ENCODE measurements at regions not wholly inside any gene's neighbourhood (a gene's known extent, or its start where the extent isn't known, plus 50 kb on each side); places are given as distances from the start of the nearest gene placed in this dataset.

GRCh38 chr5:163635631-163636030 is 130.2 kb downstream of the MAT2B start:
- WGBS (ENCODE audit: insufficient coverage, low coverage, low lambda C conversion rate, missing lambda C conversion rate), result 45% methylated on average over 2 of the region's 2 CpGs
- H3K36me3 ChIP-seq, result no peaks in the 10 kb centered on the region
- no peaks in the 10 kb centered on the region for H3K4me1 ChIP-seq
- H3K4me3 ChIP-seq, result no peak overlapping the region
- DNase-seq (no peak), ATAC-seq (no peak)
- no peak for TF ChIP-seq CTCF (IDR thresholded peaks at IDR 0.05)
- no peak for TF ChIP-seq POLR2A (IDR thresholded peaks at IDR 0.05)
- H3K27me3 ChIP-seq, result no peaks in the 10 kb centered on the region
- H3K9me3 ChIP-seq, result no peaks in the 10 kb centered on the region
- H3K27ac ChIP-seq, result no peak overlapping the region
- intact Hi-C loops (cut with DNase I), result no loop called here

- Histone ChIP-seq H3K27me3 (no peaks in the 10 kb centered on the region), H3K4me1 (no peaks in the 10 kb centered on the region), H3K9me3 (no peaks in the 10 kb centered on the region), H3K36me3 (no peaks in the 10 kb centered on the region), H3K27ac (no peak overlapping the region), H3K4me3 (no peak overlapping the region)
- TF ChIP-seq POLR2A (IDR thresholded peaks at IDR 0.05) (no peak), CTCF (IDR thresholded peaks at IDR 0.05) (no peak)
- WGBS (ENCODE audit: insufficient coverage, low coverage, low lambda C conversion rate, missing lambda C conversion rate), result 28% methylated on average over 4 of the region's 4 CpGs
- ATAC-seq (no peak), DNase-seq (no peak)
- intact Hi-C loops (cut with DNase I), result no loop called here
These were observed 137.5 kb downstream of the MAT2B start for GRCh38 chr5:163642904-163643303.

- no peak overlapping the region for H3K4me3 ChIP-seq
- H3K9me3 ChIP-seq, result no peaks in the 10 kb centered on the region
- ATAC-seq (no peak), DNase-seq (no peak)
- no peaks in the 10 kb centered on the region for H3K36me3 ChIP-seq
- TF ChIP-seq POLR2A (IDR thresholded peaks at IDR 0.05) (no peak), CTCF (IDR thresholded peaks at IDR 0.05) (no peak)
- 40% methylated on average over 5 of the region's 5 CpGs for WGBS (ENCODE audit: insufficient coverage, low coverage, low lambda C conversion rate, missing lambda C conversion rate)
- H3K27me3 ChIP-seq, result no peaks in the 10 kb centered on the region
- no peak overlapping the region for H3K27ac ChIP-seq
- intact Hi-C loops (cut with DNase I), result no loop called here
- no peaks in the 10 kb centered on the region for H3K4me1 ChIP-seq
These were observed 140.3 kb downstream of the MAT2B start for GRCh38 chr5:163645421-163646416.

- H3K9me3 ChIP-seq, result peaks cover 0 to 5% (median 0%) of the 10 kb centered on the region in 4 donors
- H3K27ac ChIP-seq, result no peak overlapping the region
- no peaks in the 10 kb centered on the region for H3K27me3 ChIP-seq
- no peak overlapping the region for H3K4me3 ChIP-seq
- DNase-seq (no peak), ATAC-seq (peak in 3 of 4 donors; percentile 16 to 89 (median 56))
- no peak for TF ChIP-seq POLR2A (IDR thresholded peaks at IDR 0.05)
- no peak for TF ChIP-seq CTCF (IDR thresholded peaks at IDR 0.05)
- intact Hi-C loops (cut with DNase I), result no loop called here
- WGBS (ENCODE audit: insufficient coverage, low coverage, low lambda C conversion rate, missing lambda C conversion rate), result 58% methylated on average over 2 of the region's 2 CpGs
- H3K36me3 ChIP-seq, result no peaks in the 10 kb centered on the region
- no peaks in the 10 kb centered on the region for H3K4me1 ChIP-seq
These were observed 144.1 kb downstream of the MAT2B start for GRCh38 chr5:163649514-163649913.
